ENCODE measurements at regions not wholly inside any gene's neighbourhood (a gene's known extent, or its start where the extent isn't known, plus 50 kb on each side); places are given as distances from the start of the nearest gene placed in this dataset.
"Not testable (repeated sequence)": the region's sequence is repeated elsewhere in the genome, so short reads cannot be mapped to it uniquely, and the experiment has no call there.

DNA sequence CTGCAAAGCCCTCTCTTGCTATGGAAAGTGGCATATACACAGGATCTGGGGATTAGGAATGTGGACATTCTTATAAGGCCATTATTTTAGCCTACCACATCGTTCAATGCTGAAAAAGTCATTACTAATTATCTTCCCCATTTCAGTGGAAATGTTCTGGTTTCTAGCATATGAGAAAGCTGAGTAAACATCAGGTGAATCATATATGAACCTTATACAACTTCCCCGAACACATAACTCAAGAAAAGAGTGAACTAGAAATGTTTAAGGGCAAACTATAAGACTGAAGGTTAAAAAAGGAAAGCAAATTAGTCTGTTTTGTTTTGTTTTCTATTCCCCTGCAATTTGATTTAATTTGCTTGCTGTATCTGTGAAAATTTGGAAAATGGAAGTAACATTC lies 62.5 kb upstream of the SEC22B start:
- H3K27me3 ChIP-seq (ENCODE audit: insufficient read depth, low read length); H3K9me3 ChIP-seq (ENCODE audit: low read length); H2AFZ ChIP-seq (ENCODE audit: low read depth, low read length); H3K4me1 ChIP-seq (ENCODE audit: insufficient read depth, low read length); H3K36me3 ChIP-seq (ENCODE audit: insufficient read depth, low read length); H3K4me3 ChIP-seq (ENCODE audit: low read length): not testable (repeated sequence)

DNA sequence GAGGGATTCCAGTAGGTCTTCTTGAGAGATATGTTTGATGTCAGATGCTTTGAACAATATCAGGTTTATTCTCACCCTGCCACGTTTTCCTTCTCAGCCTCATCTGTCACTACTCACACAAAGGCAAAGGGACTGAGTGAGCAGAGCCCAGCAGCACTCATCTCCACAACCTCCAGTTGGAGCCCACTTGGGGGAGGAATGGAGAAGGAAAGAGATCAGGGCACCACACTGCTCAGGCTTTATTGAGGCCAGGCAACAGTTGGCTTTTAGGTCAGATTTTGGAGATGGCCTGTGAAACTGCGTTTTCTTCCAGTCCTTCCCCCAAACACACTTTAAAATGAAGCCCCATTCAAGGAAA lies 57.3 kb upstream of the SEC22B start:
- not testable (repeated sequence) for H3K4me3 ChIP-seq (ENCODE audit: low read length); H3K27me3 ChIP-seq (ENCODE audit: insufficient read depth, low read length); H3K36me3 ChIP-seq (ENCODE audit: insufficient read depth, low read length); H3K9me3 ChIP-seq (ENCODE audit: low read length); H3K4me1 ChIP-seq (ENCODE audit: insufficient read depth, low read length); H2AFZ ChIP-seq (ENCODE audit: low read depth, low read length)

DNA sequence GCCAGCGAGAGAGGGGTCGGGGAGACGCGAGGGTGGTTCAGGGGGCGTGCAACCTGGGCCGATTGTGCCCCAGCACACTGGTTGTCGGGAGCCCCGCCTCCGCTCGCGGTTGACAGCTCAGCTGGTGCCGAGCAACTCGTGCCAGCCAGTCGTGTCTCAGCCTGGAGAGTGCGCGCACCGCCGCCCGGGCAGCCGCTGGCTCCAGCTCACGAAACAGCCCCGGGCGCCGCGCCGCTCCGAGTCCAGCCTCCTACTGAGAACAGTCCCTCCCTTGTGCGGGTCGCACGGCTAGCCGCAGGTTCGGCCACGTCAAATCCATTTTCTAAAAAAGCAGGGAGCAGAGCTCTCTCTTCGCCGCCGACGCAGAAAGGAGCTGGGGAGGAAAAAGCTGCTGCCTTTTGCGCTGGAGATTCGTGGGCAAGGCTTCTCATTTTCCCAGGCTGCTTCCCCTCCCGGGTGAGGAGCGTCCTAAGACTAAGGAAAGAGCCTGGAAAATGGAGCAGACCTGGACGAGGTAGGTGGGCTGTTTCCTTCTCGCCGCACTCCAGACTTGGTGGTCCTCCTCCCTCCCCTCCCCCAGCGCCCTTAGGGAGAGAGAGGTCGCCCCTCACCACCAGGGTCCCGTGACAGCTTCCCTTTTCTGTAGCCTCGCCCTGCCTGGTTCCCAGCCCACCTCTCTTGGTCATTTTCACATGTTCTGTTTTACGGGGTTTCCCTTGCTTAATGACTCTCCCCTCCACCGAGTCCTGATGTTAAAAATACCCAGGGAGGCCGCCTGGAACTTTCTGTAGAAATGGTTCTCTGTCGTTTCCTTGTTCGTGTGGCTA lies 56.7 kb upstream of the SEC22B start:
- not testable (repeated sequence) for H3K4me3 ChIP-seq (ENCODE audit: low read length); H3K9me3 ChIP-seq (ENCODE audit: low read length); H2AFZ ChIP-seq (ENCODE audit: low read depth, low read length); H3K4me1 ChIP-seq (ENCODE audit: insufficient read depth, low read length); H3K27me3 ChIP-seq (ENCODE audit: insufficient read depth, low read length); H3K36me3 ChIP-seq (ENCODE audit: insufficient read depth, low read length)

DNA sequence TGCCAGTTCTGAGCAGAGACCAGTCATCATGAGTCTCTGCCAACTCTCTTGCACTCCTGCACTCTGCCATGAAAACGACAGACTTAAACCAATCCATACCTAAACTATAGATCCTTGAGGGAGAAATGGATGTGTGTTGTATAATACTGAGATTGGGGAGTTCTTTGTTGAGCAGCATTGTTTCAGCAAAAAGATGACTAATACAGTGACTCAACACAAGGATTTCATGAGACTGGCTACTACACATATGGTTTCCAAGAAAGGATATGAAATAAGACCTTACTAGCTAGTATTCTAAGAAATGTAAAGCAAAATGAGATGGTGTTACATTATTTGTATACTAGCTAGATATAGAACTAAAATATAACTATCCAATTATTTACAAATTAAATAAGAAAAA lies 53.5 kb upstream of the SEC22B start:
- H3K27me3 ChIP-seq (ENCODE audit: insufficient read depth, low read length); H3K9me3 ChIP-seq (ENCODE audit: low read length); H3K4me3 ChIP-seq (ENCODE audit: low read length); H2AFZ ChIP-seq (ENCODE audit: low read depth, low read length); H3K4me1 ChIP-seq (ENCODE audit: insufficient read depth, low read length); H3K36me3 ChIP-seq (ENCODE audit: insufficient read depth, low read length): not testable (repeated sequence)
